ENCODE measurements at regions not wholly inside any gene's neighbourhood (a gene's known extent, or its start where the extent isn't known, plus 50 kb on each side); places are given as distances from the start of the nearest gene placed in this dataset.

- DNase-seq (ENCODE audit: low read depth): no peak
- TF ChIP-seq CTCF (IDR thresholded peaks at IDR 0.05; ENCODE audit: low read length, missing control alignments): no peak
- no peak overlapping the region for H3K4me3 ChIP-seq (replicated peaks; ENCODE audit: low read depth, low read length)
These were observed 101.2 kb downstream of the TTLL2 start for GRCh38 chr6:167426084-167426483.

DNA sequence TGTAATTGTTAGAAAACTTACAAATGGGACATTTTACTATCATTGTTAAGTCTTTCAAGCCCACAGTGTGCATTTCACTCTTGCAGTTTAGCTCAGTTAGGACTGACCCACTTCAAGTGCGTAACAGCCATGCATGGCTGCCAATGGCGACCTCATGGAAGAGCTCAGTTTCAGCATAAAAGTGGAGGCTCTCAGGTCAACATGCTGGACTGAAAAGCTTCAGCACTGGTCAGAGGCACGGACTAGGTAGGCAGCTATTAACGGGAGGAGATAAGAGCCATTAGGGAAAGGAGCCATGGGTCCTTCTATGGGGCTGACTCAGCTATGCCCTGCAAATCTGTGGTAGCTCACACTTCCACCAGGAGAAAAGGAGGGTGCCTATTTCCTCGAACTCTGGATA lies 101.8 kb downstream of the TTLL2 start:
- TF ChIP-seq CTCF (IDR thresholded peaks at IDR 0.05; ENCODE audit: low read length, missing control alignments): no peak
- no peak for DNase-seq (ENCODE audit: low read depth)
- no peak overlapping the region for H3K4me3 ChIP-seq (replicated peaks; ENCODE audit: low read depth, low read length)

DNA sequence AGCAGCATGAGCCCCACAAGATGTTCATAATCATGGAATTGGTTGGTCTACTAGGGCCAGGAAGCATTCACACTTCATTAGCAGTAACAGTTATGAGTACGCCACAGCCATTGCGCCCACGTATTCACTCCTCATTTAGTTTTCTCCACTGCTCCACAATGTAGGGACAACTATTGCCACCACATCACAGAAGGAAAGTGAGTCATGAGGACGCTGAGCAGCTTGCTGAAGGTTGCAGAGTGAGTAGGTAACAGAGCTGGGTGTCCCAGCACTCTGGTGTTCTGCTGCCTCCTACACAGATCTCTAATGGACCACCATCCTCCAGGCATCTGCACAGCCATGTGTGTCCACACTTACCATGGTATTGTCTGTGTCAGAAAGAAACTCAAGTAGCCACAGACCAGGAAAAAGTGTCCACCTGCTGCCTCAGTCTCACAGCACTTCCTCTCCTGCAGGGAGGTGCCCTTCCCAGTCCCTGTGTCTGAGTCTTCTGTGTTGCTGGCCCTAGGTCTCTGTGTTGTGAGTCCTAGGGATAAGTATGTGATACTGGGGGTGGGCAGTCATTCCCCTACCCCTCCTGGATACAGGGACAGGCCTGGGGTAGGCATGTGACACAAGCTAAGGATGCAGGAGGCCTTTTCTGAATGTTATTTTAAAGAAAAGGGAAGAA lies 103.9 kb downstream of the TTLL2 start:
- H3K4me3 ChIP-seq (replicated peaks; ENCODE audit: low read depth, low read length): no peak overlapping the region
- no peak for TF ChIP-seq CTCF (IDR thresholded peaks at IDR 0.05; ENCODE audit: low read length, missing control alignments)
- DNase-seq (ENCODE audit: low read depth): no peak

DNA sequence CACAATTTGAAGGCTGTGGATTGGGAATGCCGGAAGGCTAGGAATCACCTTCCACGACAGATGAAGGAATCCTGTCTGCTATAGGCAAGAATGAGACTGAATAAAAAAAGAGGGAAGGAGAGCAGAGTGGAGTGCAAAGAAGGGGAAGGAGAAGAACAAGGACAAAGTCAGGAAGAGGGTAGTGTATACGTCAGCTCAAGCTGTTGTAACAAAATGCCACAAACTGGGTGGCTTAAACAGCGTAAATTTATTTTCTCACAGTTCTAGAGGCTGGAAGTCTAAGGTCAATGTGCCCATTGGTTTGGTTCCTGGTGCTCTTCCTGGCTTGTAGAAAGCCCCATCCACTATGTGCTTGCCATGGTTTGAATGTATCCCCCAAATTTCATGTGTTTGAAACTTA lies 104.5 kb downstream of the TTLL2 start:
- DNase-seq (ENCODE audit: low read depth): no peak
- no peak overlapping the region for H3K4me3 ChIP-seq (replicated peaks; ENCODE audit: low read depth, low read length)
- no peak for TF ChIP-seq CTCF (IDR thresholded peaks at IDR 0.05; ENCODE audit: low read length, missing control alignments)

DNA sequence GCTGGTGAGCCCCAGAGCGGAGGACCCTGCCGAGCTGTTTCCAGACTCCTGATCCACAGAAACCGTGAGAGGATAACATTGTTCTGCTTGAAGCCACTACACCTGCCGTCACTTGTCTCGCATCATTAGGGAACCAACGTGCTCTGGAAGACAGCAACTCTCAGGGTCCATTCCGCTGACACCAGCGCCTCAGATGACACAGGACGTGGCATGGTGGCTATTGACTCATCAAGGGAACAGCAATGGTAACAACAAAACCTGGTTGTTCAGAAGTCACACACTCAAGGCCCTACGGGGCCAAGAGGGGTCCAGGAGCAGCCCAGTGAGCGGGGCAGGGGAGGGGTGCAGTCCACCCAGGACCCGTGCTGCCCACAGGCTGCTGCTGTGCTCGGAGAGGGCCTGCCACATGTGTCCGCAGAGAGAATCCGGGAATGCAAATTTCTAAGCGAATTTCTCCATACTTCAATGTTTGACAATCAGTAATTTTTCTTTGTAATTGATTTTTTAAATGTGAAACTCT lies 110.4 kb downstream of the TTLL2 start:
- DNase-seq (ENCODE audit: low read depth): no peak
- no peak for TF ChIP-seq CTCF (IDR thresholded peaks at IDR 0.05; ENCODE audit: low read length, missing control alignments)
- no peak overlapping the region for H3K4me3 ChIP-seq (replicated peaks; ENCODE audit: low read depth, low read length)

DNA sequence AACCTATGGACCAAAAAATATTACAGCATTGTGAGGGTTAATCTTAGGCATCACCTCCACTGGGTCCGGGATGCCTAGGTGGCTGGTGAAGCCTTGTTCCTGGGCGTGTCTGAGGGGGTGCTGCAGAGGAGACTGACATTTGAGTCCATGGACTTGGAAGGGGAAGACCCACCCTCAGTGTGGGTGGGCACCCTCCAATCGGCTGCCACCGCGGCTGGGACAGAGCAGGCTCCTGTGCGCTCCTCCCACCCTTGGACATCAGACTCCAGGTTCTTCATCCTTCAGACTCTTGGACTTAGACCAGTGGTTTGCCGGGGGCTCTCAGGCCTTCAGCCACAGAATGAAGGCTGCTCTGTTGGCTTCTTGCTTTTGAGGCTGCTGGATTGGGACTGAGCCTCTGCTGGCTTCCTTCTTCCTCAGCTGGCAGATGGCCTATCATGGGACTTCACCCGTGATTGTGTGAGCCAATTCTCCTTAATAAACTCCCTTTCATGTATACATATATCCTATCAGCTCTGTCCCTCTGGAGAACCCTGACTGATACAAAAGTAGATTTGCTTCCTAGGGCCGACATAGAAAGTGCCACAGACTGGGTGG lies 113.1 kb downstream of the TTLL2 start:
- TF ChIP-seq CTCF (IDR thresholded peaks at IDR 0.05; ENCODE audit: low read length, missing control alignments): no peak
- no peak overlapping the region for H3K4me3 ChIP-seq (replicated peaks; ENCODE audit: low read depth, low read length)
- DNase-seq (ENCODE audit: low read depth): no peak

Measured in fibroblast of pulmonary artery (primary cell).